COR-L47 (cell line): ENCODE measurements at regions not wholly inside any gene's neighbourhood (a gene's known extent, or its start where the extent isn't known, plus 50 kb on each side); places are given as distances from the start of the nearest gene placed in this dataset.

ENCODE experiments used
- DNase-seq: peaks from one replicate; lab custom pipeline; 2025; lab: John Stamatoyannopoulos, UW

GRCh38 chr18:22847392-22847791, 85.7 kb upstream of the RBBP8 start:
- DNase-seq, result no peak

GRCh38 chr18:22847867-22848451, 85.2 kb upstream of the RBBP8 start:
- no peak for DNase-seq

- DNase-seq, result no peak
These were observed 84.5 kb upstream of the RBBP8 start for GRCh38 chr18:22848615-22849014.

GRCh38 chr18:22856870-22857269, 76.3 kb upstream of the RBBP8 start:
- no peak for DNase-seq

GRCh38 chr18:22858121-22858520, 75.0 kb upstream of the RBBP8 start:
- no peak for DNase-seq

- DNase-seq, result no peak
These were observed 72.3 kb upstream of the RBBP8 start for GRCh38 chr18:22860807-22861206.

GRCh38 chr18:22865354-22866116, 67.6 kb upstream of the RBBP8 start:
- DNase-seq, result no peak

- DNase-seq, result no peak
These were observed 64.3 kb upstream of the RBBP8 start for GRCh38 chr18:22868831-22869230.

GRCh38 chr18:22871809-22872525, 61.2 kb upstream of the RBBP8 start:
- no peak for DNase-seq

GRCh38 chr18:22872900-22873537, 60.1 kb upstream of the RBBP8 start:
- DNase-seq, result no peak

GRCh38 chr18:22879293-22879692, 53.8 kb upstream of the RBBP8 start:
- DNase-seq, result no peak

GRCh38 chr18:22882084-22882483, 51.0 kb upstream of the RBBP8 start:
- no peak for DNase-seq

- DNase-seq, result no peak
These were observed 49.9 kb upstream of the RBBP8 start for GRCh38 chr18:22883179-22883578.
